EL (cell line): ENCODE measurements at regions not wholly inside any gene's neighbourhood (a gene's known extent, or its start where the extent isn't known, plus 50 kb on each side); places are given as distances from the start of the nearest gene placed in this dataset.
"Not testable (repeated sequence)": the region's sequence is repeated elsewhere in the genome, so short reads cannot be mapped to it uniquely, and the experiment has no call there.

Source experiments
- DNase-seq: peaks from one replicate; pipeline ENCODE4 v3.0.0-alpha.2; 2016

GRCh38 chr9:36458430-36458915 is 58.4 kb upstream of the RNF38 start:
- DNase-seq: not testable (repeated sequence)

- DNase-seq: no peak
Measured at GRCh38 chr9:36457836-36458429, 57.9 kb upstream of the RNF38 start.

GRCh38 chr9:36456480-36457065 is 56.5 kb upstream of the RNF38 start:
- DNase-seq: peak; percentile 5

GRCh38 chr9:36451949-36452348 is 51.9 kb upstream of the RNF38 start:
- no peak for DNase-seq

- DNase-seq: peak; percentile 48
Measured at GRCh38 chr9:36450110-36450732, 50.2 kb upstream of the RNF38 start.
